NCI-H1105 treated with DMSO at 0.1 percent for 48 hours (cell line): ENCODE measurements at regions not wholly inside any gene's neighbourhood (a gene's known extent, or its start where the extent isn't known, plus 50 kb on each side); places are given as distances from the start of the nearest gene placed in this dataset.
"Not testable (repeated sequence)": the region's sequence is repeated elsewhere in the genome, so short reads cannot be mapped to it uniquely, and the experiment has no call there.

ENCODE experiments used
- DNase-seq: peaks from one replicate; lab custom pipeline; 2025; lab: John Stamatoyannopoulos, UW

- no peak for DNase-seq
Measured at GRCh38 chr5:3341446-3342240, 254.0 kb upstream of the IRX1 start.

GRCh38 chr5:3340471-3340870 lies 255.2 kb upstream of the IRX1 start:
- DNase-seq = no peak

- no peak for DNase-seq
Measured at GRCh38 chr5:3339798-3340115, 255.9 kb upstream of the IRX1 start.

GRCh38 chr5:3339092-3339797 lies 256.4 kb upstream of the IRX1 start:
- no peak for DNase-seq

GRCh38 chr5:3337812-3338541 lies 257.7 kb upstream of the IRX1 start:
- DNase-seq = no peak

GRCh38 chr5:3336666-3337065 lies 259.0 kb upstream of the IRX1 start:
- DNase-seq = no peak

- no peak for DNase-seq
Measured at GRCh38 chr5:3335301-3335700, 260.3 kb upstream of the IRX1 start.

GRCh38 chr5:3333836-3334235 lies 261.8 kb upstream of the IRX1 start:
- DNase-seq = no peak

GRCh38 chr5:3333105-3333504 lies 262.5 kb upstream of the IRX1 start:
- DNase-seq = no peak

- no peak for DNase-seq
Measured at GRCh38 chr5:3331819-3332218, 263.8 kb upstream of the IRX1 start.

- no peak for DNase-seq
Measured at GRCh38 chr5:3330442-3330841, 265.2 kb upstream of the IRX1 start.

- no peak for DNase-seq
Measured at GRCh38 chr5:3329427-3329826, 266.2 kb upstream of the IRX1 start.

- DNase-seq = no peak
Measured at GRCh38 chr5:3326841-3327232, 268.8 kb upstream of the IRX1 start.

- DNase-seq = no peak
Measured at GRCh38 chr5:3325972-3326840, 269.4 kb upstream of the IRX1 start.

GRCh38 chr5:3325201-3325971 lies 270.2 kb upstream of the IRX1 start:
- DNase-seq = peak; percentile 63

GRCh38 chr5:3324421-3325101 lies 271.1 kb upstream of the IRX1 start:
- no peak for DNase-seq

GRCh38 chr5:3323966-3324365 lies 271.7 kb upstream of the IRX1 start:
- not testable (repeated sequence) for DNase-seq

GRCh38 chr5:3323144-3323543 lies 272.5 kb upstream of the IRX1 start:
- DNase-seq = no peak

GRCh38 chr5:3322642-3323041 lies 273.0 kb upstream of the IRX1 start:
- DNase-seq = no peak

GRCh38 chr5:3321923-3322322 lies 273.7 kb upstream of the IRX1 start:
- no peak for DNase-seq
